OCI-LY3 (cell line): ENCODE measurements at regions not wholly inside any gene's neighbourhood (a gene's known extent, or its start where the extent isn't known, plus 50 kb on each side); places are given as distances from the start of the nearest gene placed in this dataset.

Source experiments
- H2AFZ ChIP-seq: fragments of 200-600, 300-600 bp; shearing (Covaris generic); 2 replicates; pipeline ENCODE4 v1.6.0; 2014; ENCODE audit warnings: antibody characterized with exemption, low read depth, low read length
- H3K27ac ChIP-seq: fragments of 200-600, 300-600 bp; sonication (generic); 2 replicates; pipeline ENCODE4 v1.5.1; 2014; ENCODE audit warnings: mild to moderate bottlenecking, low read length, moderate library complexity, mixed read lengths
- H3K27me3 ChIP-seq: fragments of 200-600, 300-600 bp; sonication (generic); 2 replicates; pipeline ENCODE4 v1.6.1; 2014; ENCODE audit warnings: low read depth, low read length, mixed read lengths
- H3K36me3 ChIP-seq: fragments of 200-600, 300-600 bp; sonication (generic); replicated peaks from 2 replicates; pipeline ENCODE3; 2014; ENCODE audit warnings: low read depth, low read length, mixed read lengths
- H3K4me1 ChIP-seq: fragments of 300-600, 200-600 bp; sonication (generic); 2 replicates; pipeline ENCODE4 v1.6.1; 2014; ENCODE audit warnings: low read length, mixed read lengths
- H3K4me2 ChIP-seq: fragments of 200-600, 300-600 bp; sonication (generic); 2 replicates; pipeline ENCODE4 v1.6.1; 2014; ENCODE audit warnings: low read length, mixed read lengths
- H3K4me3 ChIP-seq: fragments of 300-600, 200-600 bp; sonication (generic); 2 replicates; pipeline ENCODE4 v1.5.1; 2014; ENCODE audit warnings: antibody characterized with exemption, mild to moderate bottlenecking, low read length, moderate library complexity
- H3K79me2 ChIP-seq: fragments of 300-600, 200-600 bp; shearing (Covaris generic); 2 replicates; pipeline ENCODE4 v1.6.1; 2014; ENCODE audit warnings: mild to moderate bottlenecking, low read length, mixed read lengths
- H3K9ac ChIP-seq: fragments of 300-600, 200-600 bp; shearing (Covaris generic); 2 replicates; pipeline ENCODE4 v1.6.0; 2014; ENCODE audit warnings: mild to moderate bottlenecking, low read length, moderate library complexity
- H3K9me3 ChIP-seq: fragments of 200-600, 300-600 bp; shearing (Covaris generic); 2 replicates; pipeline ENCODE4 v1.6.1; 2014; ENCODE audit warnings: low read length, mixed read lengths; ENCODE audit not compliant: insufficient read depth
- H4K20me1 ChIP-seq: fragments of 200-600, 300-600 bp; sonication (generic); 2 replicates; pipeline ENCODE4 v1.6.1; 2016; ENCODE audit warnings: low read length, mixed read lengths; ENCODE audit not compliant: insufficient read depth
- CTCF ChIP-seq: fragments of 200-600, 300-600 bp; sonication (generic); IDR thresholded peaks from 2 replicates; pipeline ENCODE4 v1.5.1; 2014; ENCODE audit warnings: antibody characterized with exemption, low read length, low read depth
- EZH2phosphoT487 ChIP-seq: fragments of 200-600 bp; shearing (Covaris generic); IDR thresholded peaks from 2 replicates; pipeline ENCODE4 v1.6.1; 2018; ENCODE audit warnings: antibody characterized with exemption, mixed run types, low read depth

- H3K4me2 ChIP-seq: no peak overlapping the region
- H3K9me3 ChIP-seq: no peaks in the 10 kb centered on the region
- no peaks in the 10 kb centered on the region for H3K36me3 ChIP-seq
- H3K27ac ChIP-seq: no peak overlapping the region
- no peaks in the 10 kb centered on the region for H3K79me2 ChIP-seq
- TF ChIP-seq CTCF (no peak), EZH2phosphoT487 (no peak)
- H3K27me3 ChIP-seq: no peaks in the 10 kb centered on the region
- H3K4me3 ChIP-seq: no peak overlapping the region
- H3K4me1 ChIP-seq: no peaks in the 10 kb centered on the region
- H4K20me1 ChIP-seq: no peaks in the 10 kb centered on the region
- H3K9ac ChIP-seq: no peak overlapping the region
- H2AFZ ChIP-seq: no peak overlapping the region
These were observed 961.0 kb downstream of the GATA3 start for GRCh38 chr10:9015447-9015846.

GRCh38 chr10:9016930-9017329, 962.4 kb downstream of the GATA3 start:
- Histone ChIP-seq H3K79me2 (no peaks in the 10 kb centered on the region), H3K4me2 (no peak overlapping the region), H3K9ac (no peak overlapping the region), H3K27ac (no peak overlapping the region), H3K27me3 (no peaks in the 10 kb centered on the region), H3K4me3 (no peak overlapping the region), H3K9me3 (no peaks in the 10 kb centered on the region), H3K4me1 (no peaks in the 10 kb centered on the region), H2AFZ (no peak overlapping the region), H3K36me3 (no peaks in the 10 kb centered on the region), H4K20me1 (no peaks in the 10 kb centered on the region)
- TF ChIP-seq EZH2phosphoT487: no peak
- no peak for TF ChIP-seq CTCF

- no peaks in the 10 kb centered on the region for H3K79me2 ChIP-seq
- no peaks in the 10 kb centered on the region for H3K9me3 ChIP-seq
- H3K36me3 ChIP-seq: no peaks in the 10 kb centered on the region
- H4K20me1 ChIP-seq: no peaks in the 10 kb centered on the region
- H3K4me2 ChIP-seq: no peak overlapping the region
- H3K4me3 ChIP-seq: no peak overlapping the region
- H3K27ac ChIP-seq: no peak overlapping the region
- no peaks in the 10 kb centered on the region for H3K27me3 ChIP-seq
- TF ChIP-seq CTCF (no peak), EZH2phosphoT487 (no peak)
- H3K4me1 ChIP-seq: no peaks in the 10 kb centered on the region
- H3K9ac ChIP-seq: no peak overlapping the region
- no peak overlapping the region for H2AFZ ChIP-seq
These were observed 964.0 kb downstream of the GATA3 start for GRCh38 chr10:9018195-9019173.

- H3K79me2 ChIP-seq: no peaks in the 10 kb centered on the region
- TF ChIP-seq CTCF (no peak), EZH2phosphoT487 (no peak)
- no peak overlapping the region for H3K4me3 ChIP-seq
These were observed 968.7 kb downstream of the GATA3 start for GRCh38 chr10:9023206-9023605.

More at GRCh38 chr10:9023206-9023605, 968.7 kb downstream of the GATA3 start:
- Histone ChIP-seq H2AFZ (no peak overlapping the region), H3K4me1 (no peaks in the 10 kb centered on the region), H3K27me3 (no peaks in the 10 kb centered on the region), H3K36me3 (no peaks in the 10 kb centered on the region), H3K4me2 (no peak overlapping the region), H3K9me3 (no peaks in the 10 kb centered on the region), H4K20me1 (no peaks in the 10 kb centered on the region), H3K27ac (no peak overlapping the region), H3K9ac (no peak overlapping the region)
